Mesenchymal stem cell (in vitro differentiated cells and primary cell): ENCODE measurements at regions not wholly inside any gene's neighbourhood (a gene's known extent, or its start where the extent isn't known, plus 50 kb on each side); places are given as distances from the start of the nearest gene placed in this dataset.

Experiments used
- DNase-seq: peaks from one replicate; pipeline ENCODE4 v3.0.0-alpha.2; 2013
- H2AFZ ChIP-seq: one replicate; pipeline ENCODE4 v1.6.1; 2013; ENCODE audit warnings: low read depth, mild to moderate bottlenecking, control low read depth, inconsistent platforms, low read length, moderate library complexity
- H2AK5ac ChIP-seq: 2 replicates; pipeline ENCODE4 v1.6.1; 2013; ENCODE audit warnings: low read length, moderate library complexity, mild to moderate bottlenecking, inconsistent platforms; ENCODE audit not compliant: severe bottlenecking
- H2BK120ac ChIP-seq: one replicate; pipeline ENCODE4 v1.6.1; 2013; ENCODE audit warnings: low read depth, mild to moderate bottlenecking, inconsistent platforms, low read length, moderate library complexity
- H2BK12ac ChIP-seq, 2 experiments: one replicate each; pipeline ENCODE4 v1.6.1; 2013; ENCODE audit warnings: inconsistent platforms in 2 of 2, low read length in 2 of 2, mild to moderate bottlenecking in 2 of 2, moderate library complexity in 2 of 2, control low read depth in 1 of 2
- H2BK15ac ChIP-seq: one replicate; pipeline ENCODE4 v1.6.1; 2013; ENCODE audit warnings: mild to moderate bottlenecking, low read depth, inconsistent platforms; ENCODE audit not compliant: poor library complexity, severe bottlenecking
- H2BK5ac ChIP-seq: 2 replicates; pipeline ENCODE4 v1.6.1; 2013; ENCODE audit warnings: low read depth, mild to moderate bottlenecking, low read length, control low read depth, inconsistent platforms; ENCODE audit not compliant: poor library complexity, severe bottlenecking
- H3K14ac ChIP-seq, 2 experiments: one replicate each; pipeline ENCODE4 v1.6.1; 2013; ENCODE audit warnings: inconsistent platforms in 2 of 2, low read length in 2 of 2, control low read depth in 1 of 2, mild to moderate bottlenecking in 1 of 2, moderate library complexity in 1 of 2
- H3K18ac ChIP-seq, 2 experiments: one replicate each; pipeline ENCODE4 v1.6.1; 2013; ENCODE audit warnings: inconsistent platforms in 2 of 2, low read length in 2 of 2, control low read depth in 1 of 2, low read depth in 1 of 2, mild to moderate bottlenecking in 1 of 2
- H3K23ac ChIP-seq, 2 experiments: one replicate each; pipeline ENCODE4 v1.6.1; 2013; ENCODE audit warnings: inconsistent platforms in 2 of 2, low read length in 2 of 2, mild to moderate bottlenecking in 2 of 2, moderate library complexity in 2 of 2, control low read depth in 1 of 2
- H3K27ac ChIP-seq: 2 replicates; pipeline ENCODE4 v1.5.1; 2013; ENCODE audit warnings: mild to moderate bottlenecking, moderate library complexity, low read length, control low read depth, inconsistent platforms; ENCODE audit not compliant: poor library complexity, severe bottlenecking
- H3K27me3 ChIP-seq, 2 experiments: 2 replicates each; pipeline versions ENCODE4 v1.6.1 to v1.7.0; 2013; ENCODE audit warnings: low read length in 2 of 2, mild to moderate bottlenecking in 2 of 2, moderate library complexity in 2 of 2, control low read depth in 1 of 2, inconsistent platforms in 1 of 2; ENCODE audit not compliant: control insufficient read depth in 1 of 2, insufficient read depth in 1 of 2
- H3K36me3 ChIP-seq, 2 experiments: 2 replicates each; pipeline versions ENCODE4 v1.6.1 to v1.7.0; 2013; ENCODE audit warnings: low read length in 2 of 2, control low read depth in 1 of 2, inconsistent platforms in 1 of 2, low read depth in 1 of 2, mild to moderate bottlenecking in 1 of 2; ENCODE audit not compliant: insufficient read depth in 2 of 2, control insufficient read depth in 1 of 2
- H3K4ac ChIP-seq, 2 experiments: one replicate each; pipeline ENCODE4 v1.6.1; 2013; ENCODE audit warnings: inconsistent platforms in 2 of 2, low read length in 2 of 2, mild to moderate bottlenecking in 2 of 2, moderate library complexity in 2 of 2, control low read depth in 1 of 2, low read depth in 1 of 2
- H3K4me1 ChIP-seq: 2 replicates; pipeline ENCODE4 v1.6.1; 2013; ENCODE audit warnings: low read depth, low read length, control low read depth; ENCODE audit not compliant: control insufficient read depth, insufficient read depth
- H3K4me2 ChIP-seq: 2 replicates; pipeline ENCODE4 v1.6.1; 2013; ENCODE audit warnings: low read length, mild to moderate bottlenecking, inconsistent platforms; ENCODE audit not compliant: poor library complexity, severe bottlenecking
- H3K4me3 ChIP-seq, 2 experiments: 2 replicates each; pipeline versions ENCODE4 v1.5.1 to v1.7.0; 2013; ENCODE audit warnings: low read length in 2 of 2, mild to moderate bottlenecking in 2 of 2, control low read depth in 1 of 2, low read depth in 1 of 2; ENCODE audit not compliant: insufficient read depth in 1 of 2
- H3K79me1 ChIP-seq: replicated peaks from 2 replicates; pipeline ENCODE4 v1.6.1; 2013; ENCODE audit warnings: mild to moderate bottlenecking, control low read depth, low read length, inconsistent platforms; ENCODE audit not compliant: poor library complexity, severe bottlenecking
- H3K9ac ChIP-seq: 2 replicates; pipeline ENCODE4 v1.7.0; 2013; ENCODE audit warnings: mild to moderate bottlenecking, low read length, moderate library complexity
- H3K9me3 ChIP-seq: 2 replicates; pipeline ENCODE4 v1.7.0; 2013; ENCODE audit warnings: mild to moderate bottlenecking, low read length; ENCODE audit not compliant: control insufficient read depth
- H4K8ac ChIP-seq: one replicate; pipeline ENCODE4 v1.6.1; 2013; ENCODE audit warnings: inconsistent platforms, mild to moderate bottlenecking, low read length, moderate library complexity
- H4K91ac ChIP-seq: one replicate; pipeline ENCODE4 v1.6.1; 2013; ENCODE audit warnings: mild to moderate bottlenecking, low read length, inconsistent platforms
- WGBS: methylation state at CpG from one replicate; pipeline ENCODE4 v1.1.7; 2013; ENCODE audit warnings: mixed read lengths; 5-methylcytosine and 5-hydroxymethylcytosine counted together

DNA sequence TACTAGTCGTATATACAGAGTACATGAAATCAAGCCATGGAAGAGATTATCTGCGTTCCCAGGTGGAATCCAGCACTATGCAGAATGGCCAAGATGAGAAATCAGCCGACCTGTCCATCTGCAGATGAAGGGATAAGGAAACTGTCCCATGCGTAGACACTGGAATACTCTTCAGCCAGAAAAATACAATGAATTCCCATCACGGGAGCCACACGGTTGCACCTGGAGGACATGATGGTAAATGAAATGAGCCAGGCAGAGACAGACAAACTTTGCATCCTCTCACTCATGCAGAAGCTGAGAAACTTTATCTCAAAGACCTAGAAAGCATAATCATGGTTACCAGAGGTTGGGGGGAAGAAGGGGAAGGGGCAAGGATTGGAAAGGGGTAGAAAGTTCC lies 111.9 kb upstream of the TOP3B start:
- Histone ChIP-seq H3K23ac (no peak overlapping the region), H3K4me2 (no peak overlapping the region), H3K9me3 (peaks cover 14% of the 10 kb centered on the region), H3K4me3 (no peak overlapping the region), H3K4me1 (no peaks in the 10 kb centered on the region), H2BK120ac (no peak overlapping the region), H3K18ac (no peak overlapping the region), H3K14ac (no peak overlapping the region), H3K27ac (no peak overlapping the region), H4K8ac (no peak overlapping the region), H2BK15ac (no peak overlapping the region), H3K9ac (no peak overlapping the region), H2AK5ac (no peak overlapping the region), H3K36me3 (no peaks in the 10 kb centered on the region), H4K91ac (no peak overlapping the region), H2BK5ac (no peak overlapping the region), H2BK12ac (no peak overlapping the region), H2AFZ (no peak overlapping the region), H3K79me1 (no peaks in the 10 kb centered on the region), H3K4ac (no peak overlapping the region), H3K27me3 (peaks cover 57 to 75% of the 10 kb centered on the region in 2 experiments)
- 69% methylated on average over 6 of the region's 6 CpGs for WGBS
- DNase-seq: no peak

DNA sequence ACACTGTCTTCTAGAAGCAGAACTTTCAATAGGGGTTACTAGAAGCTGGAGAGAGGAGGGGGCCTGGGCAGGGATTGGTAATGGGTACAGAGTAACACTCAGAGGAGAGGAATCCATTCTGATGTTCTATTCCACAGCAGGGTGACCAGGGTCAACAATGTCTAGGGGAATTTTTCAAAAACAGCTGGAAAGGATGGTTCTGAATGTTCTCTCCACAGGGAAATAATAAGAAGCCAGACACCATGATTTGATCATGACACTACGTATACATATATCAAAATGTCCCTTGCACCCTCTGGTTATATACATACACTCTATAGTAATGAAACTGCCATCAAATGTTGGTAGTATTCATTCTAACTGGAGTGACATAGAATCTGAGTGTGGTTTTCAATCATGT lies 111.2 kb upstream of the TOP3B start:
- Histone ChIP-seq H2AFZ (no peak overlapping the region), H2BK5ac (no peak overlapping the region), H3K14ac (no peak overlapping the region), H3K23ac (no peak overlapping the region), H2AK5ac (no peak overlapping the region), H2BK15ac (no peak overlapping the region), H3K27me3 (peaks cover 56 to 71% of the 10 kb centered on the region in 2 experiments), H3K4me1 (no peaks in the 10 kb centered on the region), H3K79me1 (no peaks in the 10 kb centered on the region), H2BK120ac (no peak overlapping the region), H3K27ac (no peak overlapping the region), H2BK12ac (no peak overlapping the region), H3K9me3 (peaks cover 12% of the 10 kb centered on the region), H3K4me3 (no peak overlapping the region), H3K18ac (no peak overlapping the region), H4K8ac (no peak overlapping the region), H3K9ac (no peak overlapping the region), H4K91ac (no peak overlapping the region), H3K4me2 (no peak overlapping the region), H3K36me3 (no peaks in the 10 kb centered on the region), H3K4ac (no peak overlapping the region)
- DNase-seq: no peak
- WGBS: no CpG with 5 or more reads among the region's 1 CpG

GRCh38 chr22:22092974-22093373 lies 110.4 kb upstream of the TOP3B start:
- Histone ChIP-seq H2BK15ac (no peak overlapping the region), H3K27ac (no peak overlapping the region), H3K18ac (no peak overlapping the region), H3K23ac (no peak overlapping the region), H3K4me3 (no peak overlapping the region), H2BK120ac (no peak overlapping the region), H3K4me1 (no peaks in the 10 kb centered on the region), H3K9me3 (peaks cover 7% of the 10 kb centered on the region), H3K27me3 (peaks cover 55 to 64% of the 10 kb centered on the region in 2 experiments), H3K4ac (no peak overlapping the region), H4K91ac (no peak overlapping the region), H3K14ac (no peak overlapping the region), H4K8ac (no peak overlapping the region), H3K79me1 (no peaks in the 10 kb centered on the region), H2BK12ac (no peak overlapping the region), H3K4me2 (no peak overlapping the region), H2BK5ac (no peak overlapping the region), H2AK5ac (no peak overlapping the region), H2AFZ (no peak overlapping the region), H3K9ac (no peak overlapping the region), H3K36me3 (no peaks in the 10 kb centered on the region)
- no CpG with 5 or more reads among the region's 1 CpG for WGBS
- DNase-seq: no peak

- Histone ChIP-seq H3K27me3 (peaks cover 47 to 55% of the 10 kb centered on the region in 2 experiments), H2AFZ (no peak overlapping the region), H2AK5ac (no peak overlapping the region), H3K14ac (no peak overlapping the region), H2BK120ac (no peak overlapping the region), H3K9ac (no peak overlapping the region), H4K91ac (no peak overlapping the region), H3K36me3 (no peaks in the 10 kb centered on the region), H3K4ac (no peak overlapping the region), H4K8ac (no peak overlapping the region), H2BK5ac (no peak overlapping the region), H3K4me2 (no peak overlapping the region), H3K27ac (no peak overlapping the region), H3K18ac (no peak overlapping the region), H2BK12ac (no peak overlapping the region), H2BK15ac (no peak overlapping the region), H3K79me1 (no peaks in the 10 kb centered on the region), H3K4me3 (no peak overlapping the region), H3K4me1 (no peaks in the 10 kb centered on the region), H3K9me3 (no peaks in the 10 kb centered on the region), H3K23ac (no peak overlapping the region)
- 70% methylated on average over 2 of the region's 3 CpGs for WGBS
- DNase-seq: no peak
These were observed 109.5 kb upstream of the TOP3B start for GRCh38 chr22:22092101-22092500.
